HG02571 (cell line): ENCODE measurements at regions not wholly inside any gene's neighbourhood (a gene's known extent, or its start where the extent isn't known, plus 50 kb on each side); places are given as distances from the start of the nearest gene placed in this dataset.
"Not testable (repeated sequence)": the region's sequence is repeated elsewhere in the genome, so short reads cannot be mapped to it uniquely, and the experiment has no call there.

Experiments
- ATAC-seq: cut with Tn5 transposase; IDR thresholded peaks from one replicate; pipeline ENCODE4 v1.9.1; 2021; ENCODE audit warnings: mild to moderate bottlenecking, moderate library complexity; ENCODE audit not compliant: unreplicated experiment

GRCh38 chr5:167071981-167072610 lies 1219.3 kb upstream of the WWC1 start:
- ATAC-seq, result no peak

GRCh38 chr5:167081561-167081960 lies 1209.9 kb upstream of the WWC1 start:
- no peak for ATAC-seq

GRCh38 chr5:167096816-167097215 lies 1194.6 kb upstream of the WWC1 start:
- no peak for ATAC-seq

GRCh38 chr5:167104351-167104750 lies 1187.1 kb upstream of the WWC1 start:
- no peak for ATAC-seq

- no peak for ATAC-seq
Measured at GRCh38 chr5:167105941-167106340, 1185.5 kb upstream of the WWC1 start.

GRCh38 chr5:167107684-167108083 lies 1183.8 kb upstream of the WWC1 start:
- no peak for ATAC-seq

GRCh38 chr5:167108266-167108665 lies 1183.2 kb upstream of the WWC1 start:
- ATAC-seq, result not testable (repeated sequence)

GRCh38 chr5:167112556-167112955 lies 1178.9 kb upstream of the WWC1 start:
- ATAC-seq, result no peak

- ATAC-seq, result no peak
Measured at GRCh38 chr5:167122267-167122666, 1169.2 kb upstream of the WWC1 start.

- no peak for ATAC-seq
Measured at GRCh38 chr5:167123126-167123525, 1168.3 kb upstream of the WWC1 start.

- ATAC-seq, result no peak
Measured at GRCh38 chr5:167128581-167128980, 1162.9 kb upstream of the WWC1 start.

- no peak for ATAC-seq
Measured at GRCh38 chr5:167140548-167141291, 1150.7 kb upstream of the WWC1 start.

GRCh38 chr5:167143716-167144115 lies 1147.7 kb upstream of the WWC1 start:
- no peak for ATAC-seq

GRCh38 chr5:167145841-167146240 lies 1145.6 kb upstream of the WWC1 start:
- no peak for ATAC-seq

GRCh38 chr5:167147879-167148278 lies 1143.6 kb upstream of the WWC1 start:
- ATAC-seq, result no peak

GRCh38 chr5:167150661-167151060 lies 1140.8 kb upstream of the WWC1 start:
- ATAC-seq, result no peak

- ATAC-seq, result no peak
Measured at GRCh38 chr5:167152561-167152960, 1138.9 kb upstream of the WWC1 start.

GRCh38 chr5:167155387-167156005 lies 1135.9 kb upstream of the WWC1 start:
- no peak for ATAC-seq

- no peak for ATAC-seq
Measured at GRCh38 chr5:167156446-167156845, 1135.0 kb upstream of the WWC1 start.

GRCh38 chr5:167158588-167158987 lies 1132.9 kb upstream of the WWC1 start:
- no peak for ATAC-seq

GRCh38 chr5:167160388-167160787 lies 1131.1 kb upstream of the WWC1 start:
- ATAC-seq, result no peak

- no peak for ATAC-seq
Measured at GRCh38 chr5:167166696-167167095, 1124.7 kb upstream of the WWC1 start.
